LNCAP (cell line): ENCODE measurements at regions not wholly inside any gene's neighbourhood (a gene's known extent, or its start where the extent isn't known, plus 50 kb on each side); places are given as distances from the start of the nearest gene placed in this dataset.

Experiments used
- CTCF ChIP-seq: fragments of 450-650 bp; IDR thresholded peaks from 2 replicates; pipeline ENCODE4 v1.5.1; 2017; ENCODE audit warnings: mild to moderate bottlenecking

GRCh38 chr1:199789141-199789540 is 238.4 kb upstream of the NR5A2 start:
- TF ChIP-seq CTCF, result no peak

GRCh38 chr1:199791495-199791894 is 236.0 kb upstream of the NR5A2 start:
- TF ChIP-seq CTCF, result no peak

GRCh38 chr1:199792874-199793273 is 234.6 kb upstream of the NR5A2 start:
- no peak for TF ChIP-seq CTCF

GRCh38 chr1:199794105-199794863 is 233.2 kb upstream of the NR5A2 start:
- no peak for TF ChIP-seq CTCF

- TF ChIP-seq CTCF, result no peak
Observed at GRCh38 chr1:199799116-199799515, 228.4 kb upstream of the NR5A2 start.

- no peak for TF ChIP-seq CTCF
Observed at GRCh38 chr1:199804526-199804925, 223.0 kb upstream of the NR5A2 start.

GRCh38 chr1:199808110-199808870 is 219.2 kb upstream of the NR5A2 start:
- TF ChIP-seq CTCF, result no peak
